ENCODE measurements at regions not wholly inside any gene's neighbourhood (a gene's known extent, or its start where the extent isn't known, plus 50 kb on each side); places are given as distances from the start of the nearest gene placed in this dataset.

GRCh38 chr20:60510356-60510755, 552.1 kb downstream of the CDH26 start:
- no peak for DNase-seq (ENCODE audit: low spot score)

- DNase-seq (ENCODE audit: low spot score) = no peak
Measured at GRCh38 chr20:60512443-60512842, 554.2 kb downstream of the CDH26 start.

DNA sequence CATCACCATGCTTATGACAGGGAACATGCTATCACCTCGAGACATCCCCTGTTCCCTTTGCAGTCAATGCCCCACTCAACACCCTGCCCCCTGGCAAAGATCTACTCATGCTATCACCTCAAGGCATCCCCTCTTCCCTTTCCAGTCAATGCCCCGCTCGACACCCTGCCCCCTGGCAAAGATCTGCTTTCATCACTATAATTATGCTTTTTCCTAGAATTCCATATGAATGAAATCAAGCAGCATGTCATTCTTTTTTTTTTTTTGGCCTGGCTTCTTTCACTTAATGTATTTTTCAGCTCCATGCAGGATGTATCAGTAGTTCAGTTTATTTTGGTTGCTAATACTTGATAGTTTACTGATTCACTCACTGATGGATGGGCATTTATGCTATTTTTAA, 554.9 kb downstream of the CDH26 start:
- DNase-seq (ENCODE audit: low spot score) = no peak

DNA sequence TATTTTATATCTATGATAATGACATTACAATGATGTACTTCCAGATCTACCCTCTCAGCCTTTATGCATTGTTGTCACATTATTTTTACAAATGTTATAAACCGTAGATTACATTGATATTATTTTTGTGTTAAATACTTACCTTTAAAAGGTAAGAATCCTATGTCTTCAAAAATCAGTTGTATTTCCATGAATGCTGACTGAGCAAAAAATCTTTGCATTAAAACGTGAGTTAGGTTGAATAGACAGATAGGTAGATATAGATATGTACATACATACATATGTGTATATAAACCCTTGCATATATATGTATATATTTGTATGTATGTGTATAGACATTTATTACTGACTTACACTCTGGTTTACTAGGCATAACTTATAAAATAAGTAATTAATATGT, 558.2 kb downstream of the CDH26 start:
- DNase-seq (ENCODE audit: low spot score) = no peak

GRCh38 chr20:60518022-60518421, 559.8 kb downstream of the CDH26 start:
- no peak for DNase-seq (ENCODE audit: low spot score)

- DNase-seq (ENCODE audit: low spot score) = no peak
Measured at GRCh38 chr20:60525397-60525796, 567.2 kb downstream of the CDH26 start.

DNA sequence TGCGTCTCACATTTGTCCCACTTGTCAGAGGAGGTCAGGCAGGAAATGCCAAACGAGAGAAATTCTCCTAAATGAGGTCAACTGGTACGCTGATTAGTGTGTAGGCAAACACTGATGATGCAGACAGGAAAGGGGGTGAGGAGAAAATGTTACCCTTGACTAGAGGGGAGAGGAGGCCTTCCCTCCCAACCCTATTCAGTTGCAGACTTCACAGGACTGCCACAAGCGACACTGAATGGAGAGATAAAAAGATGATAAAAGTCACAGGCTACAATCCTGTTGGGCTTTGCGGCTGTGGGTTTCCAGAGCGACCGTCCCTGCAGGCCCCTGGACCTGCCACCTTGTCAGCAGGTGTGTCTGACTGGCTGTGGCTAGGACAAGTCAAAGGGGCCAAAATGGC, 569.4 kb downstream of the CDH26 start:
- no peak for DNase-seq (ENCODE audit: low spot score)

GRCh38 chr20:60528141-60528540, 569.9 kb downstream of the CDH26 start:
- no peak for DNase-seq (ENCODE audit: low spot score)

- no peak for DNase-seq (ENCODE audit: low spot score)
Measured at GRCh38 chr20:60529149-60529548, 570.9 kb downstream of the CDH26 start.

- DNase-seq (ENCODE audit: low spot score) = no peak
Measured at GRCh38 chr20:60535211-60535610, 577.0 kb downstream of the CDH26 start.

- DNase-seq (ENCODE audit: low spot score) = no peak
Measured at GRCh38 chr20:60540591-60540990, 582.4 kb downstream of the CDH26 start.

DNA sequence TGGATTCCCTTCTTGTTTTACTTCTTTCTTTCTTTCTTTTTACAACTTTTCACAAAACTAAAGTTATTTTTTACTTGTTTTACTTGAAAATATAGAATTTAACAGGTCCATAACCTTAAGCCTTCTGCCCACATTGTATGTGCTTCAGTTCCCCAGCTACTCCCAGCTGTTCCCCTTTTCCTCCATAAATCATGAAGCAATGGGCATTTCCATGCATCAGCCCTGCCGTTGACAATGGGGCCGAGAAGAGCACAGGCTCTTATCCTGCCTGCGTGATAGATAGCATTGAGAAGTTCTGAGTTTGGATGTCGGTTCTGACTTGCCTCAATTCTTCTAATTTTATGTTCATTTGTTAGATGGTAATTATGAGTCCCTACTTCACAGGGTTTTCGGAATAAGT, 583.8 kb downstream of the CDH26 start:
- no peak for DNase-seq (ENCODE audit: low spot score)

DNA sequence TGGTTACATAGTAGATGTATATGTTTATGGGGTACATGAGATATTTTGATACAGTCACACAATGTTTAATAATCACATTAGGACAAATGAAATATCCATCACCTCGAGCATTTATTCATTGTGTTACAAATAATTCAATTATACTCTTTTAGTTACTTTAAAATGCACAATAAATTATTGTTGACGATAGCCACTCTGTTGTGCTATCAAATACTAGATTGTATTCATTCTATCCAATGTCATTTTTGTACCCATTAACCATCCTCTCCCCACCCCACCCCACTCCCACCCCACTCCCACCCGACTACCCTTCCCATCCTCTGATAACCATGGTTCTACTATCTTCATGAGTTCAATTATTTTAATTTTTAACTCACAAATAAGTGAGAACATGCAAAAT, 585.4 kb downstream of the CDH26 start:
- no peak for DNase-seq (ENCODE audit: low spot score)

DNA sequence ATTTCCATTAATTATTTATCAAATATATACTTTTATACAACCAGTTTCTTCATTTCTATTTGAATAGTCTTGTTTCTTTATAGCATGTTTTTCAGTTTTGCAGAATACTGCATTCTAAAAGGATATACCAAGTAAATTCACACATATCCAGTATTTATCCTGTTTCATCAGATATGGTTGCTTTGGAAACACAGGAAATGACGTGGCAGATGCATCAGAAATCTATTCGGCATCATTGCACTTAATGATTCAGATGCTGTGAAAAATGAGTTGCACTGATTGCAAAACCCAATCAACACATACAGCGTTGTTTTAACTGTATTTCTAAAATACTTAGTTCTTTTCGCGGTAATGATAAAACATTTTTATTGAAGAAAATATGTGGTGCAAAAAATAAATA, 594.9 kb downstream of the CDH26 start:
- DNase-seq (ENCODE audit: low spot score) = no peak

GRCh38 chr20:60558486-60558885, 600.3 kb downstream of the CDH26 start:
- no peak for DNase-seq (ENCODE audit: low spot score)

GRCh38 chr20:60559462-60559861, 601.2 kb downstream of the CDH26 start:
- no peak for DNase-seq (ENCODE audit: low spot score)

GRCh38 chr20:60561052-60561451, 602.8 kb downstream of the CDH26 start:
- no peak for DNase-seq (ENCODE audit: low spot score)

DNA sequence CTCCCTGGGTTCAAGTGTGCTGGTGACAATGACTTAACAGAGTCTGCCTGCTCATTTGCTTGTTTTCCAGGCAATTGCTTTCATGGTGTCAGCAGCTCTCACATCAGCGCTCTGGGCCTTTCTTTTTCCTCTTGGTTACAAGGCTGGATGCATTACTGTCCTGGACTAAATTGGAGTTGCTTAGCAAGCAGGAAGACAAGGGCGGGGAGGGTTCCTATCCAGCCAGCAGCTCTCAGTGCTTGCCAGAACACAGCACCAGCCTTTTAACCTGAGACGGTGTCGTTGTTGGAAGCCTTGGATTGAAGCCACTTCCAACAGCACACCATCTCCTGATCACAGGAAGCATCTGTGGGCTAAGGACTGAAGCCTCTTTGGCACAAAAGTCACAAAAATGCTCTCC, 606.9 kb downstream of the CDH26 start:
- no peak for DNase-seq (ENCODE audit: low spot score)

DNA sequence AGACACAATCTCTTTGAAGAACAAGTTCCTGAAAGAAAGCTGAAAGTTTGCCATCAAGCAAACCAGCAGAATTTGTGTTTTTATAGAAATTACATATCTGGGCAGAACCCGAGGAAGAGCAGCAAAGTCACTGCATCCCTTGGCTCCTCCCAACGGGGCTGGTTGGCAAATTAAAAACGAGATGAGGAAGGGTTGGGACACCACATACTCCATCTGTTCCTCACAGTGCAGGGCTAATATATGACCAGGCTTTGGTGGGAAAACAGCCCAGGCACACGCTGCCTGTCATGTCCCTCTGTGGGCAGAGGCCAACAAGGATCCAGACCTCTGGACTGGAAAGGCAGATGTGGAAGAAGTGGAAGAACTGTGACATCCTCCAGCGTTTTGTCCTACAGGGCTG, 607.3 kb downstream of the CDH26 start:
- no peak for DNase-seq (ENCODE audit: low spot score)

- DNase-seq (ENCODE audit: low spot score) = no peak
Measured at GRCh38 chr20:60569116-60569515, 610.9 kb downstream of the CDH26 start.

- no peak for DNase-seq (ENCODE audit: low spot score)
Measured at GRCh38 chr20:60570481-60571277, 612.5 kb downstream of the CDH26 start.

DNA sequence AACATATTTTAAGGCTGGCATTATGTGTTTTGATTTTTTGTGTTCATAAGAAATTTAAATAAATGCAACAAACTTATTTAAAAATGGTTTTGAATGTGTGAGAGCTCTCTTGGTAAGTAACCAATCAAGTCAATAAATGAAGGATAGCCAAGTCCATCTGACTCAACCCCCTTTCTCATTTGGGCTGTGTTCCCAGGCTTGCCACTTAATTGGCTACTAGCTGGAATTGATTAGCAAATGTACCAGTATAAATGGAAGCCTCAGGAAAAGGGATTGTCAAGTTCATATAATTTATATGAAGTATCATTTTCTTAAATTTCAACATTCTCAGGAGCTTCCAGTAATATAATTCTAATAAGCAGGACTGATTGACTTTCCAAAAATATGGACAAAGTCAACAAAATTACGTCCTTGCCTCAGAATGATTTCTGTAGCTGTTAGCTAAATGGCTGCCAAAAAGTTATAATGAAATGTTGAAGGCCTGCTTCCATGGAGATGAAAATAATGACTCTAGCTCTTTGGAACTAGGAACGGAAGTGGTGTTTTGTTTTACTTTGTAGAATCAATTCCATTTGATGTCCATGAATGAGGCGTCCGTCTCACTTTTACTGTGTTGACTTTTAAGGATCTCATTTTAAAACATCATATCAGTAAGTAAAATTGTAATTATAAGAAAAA, 614.9 kb downstream of the CDH26 start:
- no peak for DNase-seq (ENCODE audit: low spot score)

DNA sequence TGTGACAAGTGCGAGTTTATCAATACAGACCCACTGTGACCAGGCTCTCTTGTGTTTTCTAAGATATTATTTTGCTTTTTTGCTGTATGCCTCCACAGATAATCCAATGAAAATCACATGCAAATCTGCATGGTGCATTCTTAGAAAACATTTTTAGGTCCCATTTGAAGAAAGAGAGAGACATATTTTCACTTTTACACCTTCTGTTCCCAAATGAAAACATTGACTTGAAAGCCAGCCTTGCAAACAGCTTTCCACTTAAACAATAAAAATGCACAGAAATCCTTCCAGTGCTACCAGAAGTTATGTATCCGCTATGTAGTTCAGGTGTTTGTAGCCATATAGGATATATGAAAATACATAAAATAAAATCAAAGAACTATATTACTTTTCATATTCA, 618.0 kb downstream of the CDH26 start:
- DNase-seq (ENCODE audit: low spot score) = no peak
